ENCODE measurements at regions not wholly inside any gene's neighbourhood (a gene's known extent, or its start where the extent isn't known, plus 50 kb on each side); places are given as distances from the start of the nearest gene placed in this dataset.

GRCh38 chr7:109261781-109262180 lies 692.1 kb downstream of the DNAJB9 start:
- no peak for DNase-seq (ENCODE audit: low read depth in 2 of 3, low spot score in 2 of 3)

GRCh38 chr7:109266610-109267009 lies 696.9 kb downstream of the DNAJB9 start:
- DNase-seq (ENCODE audit: low read depth in 2 of 3, low spot score in 2 of 3) = no peak

GRCh38 chr7:109276348-109276747 lies 706.7 kb downstream of the DNAJB9 start:
- DNase-seq (ENCODE audit: low read depth in 2 of 3, low spot score in 2 of 3) = no peak

- no peak for DNase-seq (ENCODE audit: low read depth in 2 of 3, low spot score in 2 of 3)
Observed at GRCh38 chr7:109282726-109283125, 713.1 kb downstream of the DNAJB9 start.

GRCh38 chr7:109284943-109285342 lies 715.3 kb downstream of the DNAJB9 start:
- no peak for DNase-seq (ENCODE audit: low read depth in 2 of 3, low spot score in 2 of 3)

GRCh38 chr7:109295158-109295557 lies 725.5 kb downstream of the DNAJB9 start:
- DNase-seq (ENCODE audit: low read depth in 2 of 3, low spot score in 2 of 3) = no peak

GRCh38 chr7:109308816-109309215 lies 739.1 kb downstream of the DNAJB9 start:
- DNase-seq (ENCODE audit: low read depth in 2 of 3, low spot score in 2 of 3) = no peak

- no peak for DNase-seq (ENCODE audit: low read depth in 2 of 3, low spot score in 2 of 3)
Observed at GRCh38 chr7:109309790-109310189, 740.1 kb downstream of the DNAJB9 start.

- no peak for DNase-seq (ENCODE audit: low read depth in 2 of 3, low spot score in 2 of 3)
Observed at GRCh38 chr7:109318136-109318535, 748.5 kb downstream of the DNAJB9 start.

- DNase-seq (ENCODE audit: low read depth in 2 of 3, low spot score in 2 of 3) = no peak
Observed at GRCh38 chr7:109322833-109323232, 753.2 kb downstream of the DNAJB9 start.

GRCh38 chr7:109331423-109331822 lies 761.7 kb downstream of the DNAJB9 start:
- no peak for DNase-seq (ENCODE audit: low read depth in 2 of 3, low spot score in 2 of 3)

- no peak for DNase-seq (ENCODE audit: low read depth in 2 of 3, low spot score in 2 of 3)
Observed at GRCh38 chr7:109335951-109336350, 766.3 kb downstream of the DNAJB9 start.

GRCh38 chr7:109336531-109336930 lies 766.9 kb downstream of the DNAJB9 start:
- DNase-seq (ENCODE audit: low read depth in 2 of 3, low spot score in 2 of 3) = no peak

GRCh38 chr7:109343678-109344077 lies 774.0 kb downstream of the DNAJB9 start:
- DNase-seq (ENCODE audit: low read depth in 2 of 3, low spot score in 2 of 3) = no peak

- no peak for DNase-seq (ENCODE audit: low read depth in 2 of 3, low spot score in 2 of 3)
Observed at GRCh38 chr7:109351493-109351892, 781.8 kb downstream of the DNAJB9 start.

- DNase-seq (ENCODE audit: low read depth in 2 of 3, low spot score in 2 of 3) = no peak
Observed at GRCh38 chr7:109354000-109354399, 784.3 kb downstream of the DNAJB9 start.

- DNase-seq (ENCODE audit: low read depth in 2 of 3, low spot score in 2 of 3) = no peak
Observed at GRCh38 chr7:109354552-109354951, 784.9 kb downstream of the DNAJB9 start.

- no peak for DNase-seq (ENCODE audit: low read depth in 2 of 3, low spot score in 2 of 3)
Observed at GRCh38 chr7:109375823-109376222, 806.1 kb downstream of the DNAJB9 start.

GRCh38 chr7:109376576-109376975 lies 806.9 kb downstream of the DNAJB9 start:
- no peak for DNase-seq (ENCODE audit: low read depth in 2 of 3, low spot score in 2 of 3)

- DNase-seq (ENCODE audit: low read depth in 2 of 3, low spot score in 2 of 3) = no peak
Observed at GRCh38 chr7:109377076-109377884, 807.6 kb downstream of the DNAJB9 start.

GRCh38 chr7:109386959-109387358 lies 817.3 kb downstream of the DNAJB9 start:
- DNase-seq (ENCODE audit: low read depth in 2 of 3, low spot score in 2 of 3) = no peak

GRCh38 chr7:109387530-109387929 lies 817.9 kb downstream of the DNAJB9 start:
- no peak for DNase-seq (ENCODE audit: low read depth in 2 of 3, low spot score in 2 of 3)

- no peak for DNase-seq (ENCODE audit: low read depth in 2 of 3, low spot score in 2 of 3)
Observed at GRCh38 chr7:109391240-109391639, 821.6 kb downstream of the DNAJB9 start.
